ENCODE measurements at regions not wholly inside any gene's neighbourhood (a gene's known extent, or its start where the extent isn't known, plus 50 kb on each side); places are given as distances from the start of the nearest gene placed in this dataset.

DNA sequence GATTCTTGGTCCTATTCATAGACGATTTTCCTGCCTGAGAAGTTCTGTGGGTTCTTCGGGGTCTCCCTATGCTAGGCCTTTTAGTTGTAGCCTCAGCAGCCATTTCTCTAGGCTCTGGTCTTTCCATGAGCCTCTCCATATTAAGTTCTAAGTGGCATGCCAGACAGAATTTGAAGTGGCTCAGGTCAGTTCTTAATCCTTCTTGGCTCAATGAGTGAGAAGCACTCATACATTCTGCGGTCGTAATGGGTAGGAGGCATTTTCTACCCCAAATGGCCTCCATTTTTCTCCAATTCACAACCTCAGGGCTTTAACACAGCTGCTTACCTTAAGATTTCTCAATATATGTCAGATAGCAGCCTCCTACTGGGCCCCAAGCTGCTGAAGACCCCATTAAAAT lies 405.3 kb upstream of the GALNT5 start:
- DNase-seq, result no peak

DNA sequence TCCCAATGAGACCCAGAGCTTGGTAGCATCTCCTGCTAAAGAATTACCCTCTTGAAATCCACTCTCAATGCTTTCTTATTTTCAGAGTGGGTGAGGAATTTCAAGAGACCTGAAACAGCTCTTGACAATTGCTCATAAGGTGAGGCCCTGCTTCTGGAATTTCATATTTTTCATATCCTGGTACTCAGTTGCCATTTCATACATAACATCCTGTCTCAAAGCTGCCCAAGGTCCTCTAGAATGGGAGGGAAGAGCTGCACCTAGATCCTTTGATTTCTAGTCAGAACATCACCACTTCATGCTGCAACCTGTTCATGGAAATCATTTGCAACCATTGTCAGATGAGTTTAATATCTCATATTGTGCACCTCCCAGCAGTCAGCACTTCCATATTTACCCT lies 404.8 kb upstream of the GALNT5 start:
- no peak for DNase-seq

DNA sequence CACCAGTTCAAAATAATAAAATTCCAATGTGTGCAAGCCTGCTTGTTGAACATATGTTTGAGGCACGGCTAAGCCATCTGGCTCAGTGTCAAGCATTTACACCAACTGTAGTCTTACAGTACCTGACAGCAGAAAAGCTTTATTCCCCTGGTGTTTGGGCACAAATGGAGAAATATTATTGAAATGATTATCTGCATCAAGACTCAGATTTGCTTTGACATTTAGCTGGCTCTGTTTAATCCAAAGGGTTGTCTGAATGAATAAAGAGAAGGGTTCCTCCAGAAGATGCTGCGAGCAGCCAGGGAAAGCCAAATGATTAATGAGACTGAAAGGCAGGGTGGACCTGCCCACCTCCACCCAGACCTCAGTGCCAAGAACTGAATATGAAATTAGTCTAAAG lies 393.2 kb upstream of the GALNT5 start:
- DNase-seq, result peak; percentile 13

DNA sequence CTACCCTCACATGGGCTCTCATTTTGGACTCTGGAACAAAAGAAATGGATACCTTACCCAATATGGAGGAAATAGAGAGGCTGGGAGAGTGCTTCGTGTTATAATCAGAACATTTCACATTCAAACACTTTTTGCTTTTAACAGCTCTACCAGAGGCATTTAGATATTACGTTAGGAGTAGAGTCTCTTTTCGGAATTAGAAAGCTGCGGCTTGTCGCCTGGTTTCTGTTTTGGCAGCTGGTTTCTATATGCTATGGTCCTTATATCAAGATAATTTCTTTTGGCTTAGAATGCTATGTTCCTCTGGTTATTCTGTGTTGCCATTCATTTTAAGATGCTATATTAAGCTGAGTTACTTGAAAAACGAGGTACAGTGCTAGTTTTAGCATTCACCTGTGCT lies 392.8 kb upstream of the GALNT5 start:
- no peak for DNase-seq

DNA sequence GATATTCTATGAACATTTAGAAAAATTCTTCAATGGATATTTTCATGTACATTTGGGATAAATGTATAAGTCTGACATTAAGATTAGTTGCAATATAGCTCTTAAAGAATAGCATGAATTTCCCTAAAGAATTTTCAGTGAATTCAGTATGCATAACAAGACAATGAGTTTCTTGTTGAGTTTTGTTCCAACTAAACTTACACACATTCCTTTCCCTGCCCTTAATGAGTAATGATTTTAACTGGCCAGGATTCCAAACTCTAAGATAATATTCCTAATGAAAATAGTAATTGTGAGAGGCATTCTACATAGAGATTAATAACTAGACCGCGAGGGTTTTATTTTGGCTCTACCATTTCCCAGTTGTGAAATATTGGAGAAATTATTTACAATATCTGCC lies 390.3 kb upstream of the GALNT5 start:
- no peak for DNase-seq

DNA sequence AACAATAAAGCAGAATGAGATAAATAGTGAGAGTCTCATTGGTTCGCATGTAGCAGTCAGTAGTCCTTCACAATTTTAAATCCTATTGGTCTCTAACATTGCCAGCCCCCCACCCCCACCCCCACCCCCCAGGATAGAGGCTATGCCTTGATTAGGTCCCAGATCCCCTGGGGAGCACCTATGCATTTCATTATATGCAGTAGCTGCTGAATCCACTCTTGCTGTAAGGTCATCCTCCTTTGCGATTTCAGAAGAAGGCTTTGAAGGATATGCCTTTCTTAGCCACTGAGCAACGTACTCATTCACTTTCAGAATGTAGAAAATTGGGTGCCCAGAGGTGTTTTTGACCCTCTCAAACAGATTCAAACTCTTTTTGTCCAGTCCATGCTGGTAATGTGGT lies 382.8 kb upstream of the GALNT5 start:
- no peak for DNase-seq

DNA sequence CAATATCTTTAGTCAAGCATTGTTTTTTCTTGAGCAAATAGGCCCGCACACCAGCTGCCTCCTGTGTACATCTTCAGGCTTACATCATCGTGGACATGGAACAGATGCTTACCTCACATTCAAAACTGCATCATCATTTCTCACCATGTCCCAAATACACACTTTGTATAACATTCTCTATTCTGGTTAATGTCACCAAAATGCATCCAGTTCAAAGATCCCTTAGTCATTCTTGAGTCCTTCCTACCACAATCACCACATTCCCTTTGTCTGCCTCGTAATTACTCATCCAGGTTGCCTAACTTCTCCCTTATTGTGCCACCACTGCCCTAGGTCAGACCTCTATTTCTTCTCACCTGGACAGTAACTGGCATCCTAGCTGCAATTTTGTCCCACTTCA lies 373.7 kb upstream of the GALNT5 start:
- DNase-seq, result no peak

DNA sequence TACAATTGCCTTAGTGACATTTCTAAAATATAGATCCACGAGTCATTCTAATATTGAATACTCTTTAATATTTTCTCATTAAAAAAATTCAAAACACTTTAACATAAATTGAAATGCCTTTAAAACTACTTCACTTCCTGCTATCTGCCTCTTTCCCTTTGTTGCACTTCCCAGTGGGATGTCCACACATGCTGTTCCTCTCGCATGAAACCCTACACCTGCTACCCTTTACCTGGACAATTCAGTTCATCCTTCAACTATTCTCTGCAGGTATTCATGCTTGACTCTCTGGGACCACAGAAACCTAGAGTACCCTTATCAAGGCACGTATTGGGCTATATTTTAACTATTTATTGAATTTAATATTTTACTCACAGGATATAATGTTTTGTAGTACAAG lies 373.3 kb upstream of the GALNT5 start:
- peak; percentile 15 for DNase-seq

DNA sequence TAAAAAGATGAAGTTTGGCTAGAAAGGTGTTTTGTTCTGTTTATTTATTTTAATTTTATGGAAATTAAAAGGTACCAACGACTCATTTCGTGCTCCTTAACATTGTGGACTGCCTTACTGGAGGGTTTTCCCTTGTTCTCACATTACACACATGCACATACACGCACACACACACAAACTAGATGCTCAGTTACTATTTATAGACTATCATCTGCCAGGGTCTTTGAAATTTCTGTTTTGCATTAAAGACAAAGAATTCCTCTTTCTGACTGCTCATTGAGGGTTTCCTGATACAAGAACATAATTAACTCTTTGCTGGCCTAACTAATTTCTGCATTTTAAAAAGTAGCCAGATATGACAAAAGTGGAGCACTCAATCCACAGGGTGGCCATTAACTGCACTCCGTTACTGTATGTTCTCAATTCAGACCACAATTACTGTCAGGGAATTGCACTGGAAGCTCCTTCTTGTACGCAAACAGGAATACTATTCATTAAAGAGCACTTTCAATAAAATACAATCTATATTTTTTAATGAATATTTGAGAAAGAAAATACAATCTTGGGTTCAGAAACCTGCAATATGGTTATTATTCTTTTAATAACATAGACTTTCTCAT lies 366.9 kb upstream of the GALNT5 start:
- DNase-seq, result no peak

DNA sequence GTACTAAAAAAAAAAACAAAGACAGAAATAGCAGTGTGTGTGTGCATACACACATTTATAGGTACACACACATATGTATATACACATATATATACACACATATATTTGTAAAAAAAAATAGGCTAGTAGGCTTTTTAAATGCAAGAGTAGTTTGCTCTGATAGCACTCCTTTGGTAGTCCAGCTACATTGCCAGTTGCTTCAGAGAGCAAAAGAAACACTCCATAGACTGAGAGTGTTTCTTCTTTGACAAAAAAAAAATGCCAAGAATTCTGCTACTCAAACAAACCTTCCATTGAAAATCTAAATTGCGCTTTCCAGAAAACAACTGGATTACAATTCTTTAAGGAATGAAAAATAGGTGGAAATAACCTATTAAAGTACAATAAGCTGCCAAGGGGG lies 365.9 kb upstream of the GALNT5 start:
- DNase-seq, result no peak

DNA sequence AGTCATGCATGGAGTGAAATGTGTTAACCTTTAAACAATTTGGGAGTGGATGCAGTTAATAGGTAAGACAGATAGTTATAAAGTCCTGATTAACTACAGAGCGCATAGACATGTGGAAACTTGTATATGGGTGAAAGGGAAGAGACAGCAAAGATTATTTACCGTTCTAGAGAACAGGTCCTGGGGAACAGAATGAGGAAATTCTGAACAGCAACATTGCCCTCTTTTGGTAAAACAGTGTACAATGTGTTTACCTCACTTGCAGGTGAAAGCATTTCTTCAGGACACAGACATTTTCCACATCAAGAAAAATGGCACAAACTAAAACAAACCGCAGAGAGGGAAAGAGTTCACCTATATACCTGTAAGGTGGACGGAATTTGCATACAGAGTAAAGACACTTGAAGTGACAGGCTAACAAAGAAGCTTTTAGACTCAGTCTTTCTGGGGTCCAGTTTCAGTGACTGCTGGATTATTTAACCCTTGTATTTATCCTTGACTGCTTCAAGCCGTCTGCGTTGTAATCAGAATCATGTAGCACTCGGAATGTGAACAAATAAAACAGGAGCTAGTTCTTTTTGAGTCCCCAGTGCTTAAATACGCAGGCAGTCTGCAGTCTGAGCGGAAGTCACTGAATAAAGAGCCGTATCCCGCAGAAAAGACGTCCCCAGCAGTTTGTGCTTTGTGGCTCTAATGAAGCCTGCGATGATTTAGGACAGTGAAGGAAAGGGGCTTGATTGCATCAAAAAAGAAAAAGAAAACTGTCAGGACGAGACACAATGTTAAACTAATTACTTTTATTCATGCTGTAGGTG lies 364.8 kb upstream of the GALNT5 start:
- DNase-seq, result peak; percentile 87

DNA sequence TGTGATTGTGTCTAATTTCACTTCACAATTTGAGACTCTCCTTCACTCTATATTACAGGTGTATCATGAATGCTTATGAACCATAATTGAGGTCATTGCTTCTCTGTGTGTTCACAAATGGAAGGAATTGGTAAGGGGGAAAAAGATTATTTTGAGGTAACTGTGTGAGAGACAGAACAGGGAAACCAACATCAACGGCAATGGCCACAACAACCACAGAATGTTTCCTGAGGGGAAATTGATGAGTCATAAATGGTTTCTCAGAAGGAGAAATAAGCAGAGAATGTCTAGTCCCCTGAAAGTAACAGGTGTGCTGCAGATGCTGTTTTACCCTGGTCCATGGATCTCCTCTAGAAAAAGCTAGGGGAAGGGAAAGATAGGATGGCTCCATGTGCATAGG lies 361.2 kb upstream of the GALNT5 start:
- DNase-seq, result no peak

DNA sequence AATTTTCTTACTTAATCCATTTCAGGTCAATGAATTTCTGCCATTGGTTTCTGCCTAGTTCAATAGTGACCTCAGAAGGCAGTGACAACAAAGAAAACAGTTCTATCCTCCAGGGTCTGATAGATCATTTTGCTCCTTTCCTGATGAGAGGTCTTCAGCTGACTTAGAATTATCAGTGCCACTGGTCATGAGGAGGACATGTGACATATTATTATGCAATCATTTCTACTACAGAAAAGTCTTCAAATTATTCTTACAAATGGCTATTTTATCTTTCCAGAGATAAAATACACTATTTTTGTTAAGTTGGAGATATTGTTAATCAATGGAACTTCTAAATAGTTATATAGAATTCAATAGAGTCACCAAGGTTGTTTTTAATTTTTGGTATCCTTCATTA lies 360.0 kb upstream of the GALNT5 start:
- DNase-seq, result no peak

DNA sequence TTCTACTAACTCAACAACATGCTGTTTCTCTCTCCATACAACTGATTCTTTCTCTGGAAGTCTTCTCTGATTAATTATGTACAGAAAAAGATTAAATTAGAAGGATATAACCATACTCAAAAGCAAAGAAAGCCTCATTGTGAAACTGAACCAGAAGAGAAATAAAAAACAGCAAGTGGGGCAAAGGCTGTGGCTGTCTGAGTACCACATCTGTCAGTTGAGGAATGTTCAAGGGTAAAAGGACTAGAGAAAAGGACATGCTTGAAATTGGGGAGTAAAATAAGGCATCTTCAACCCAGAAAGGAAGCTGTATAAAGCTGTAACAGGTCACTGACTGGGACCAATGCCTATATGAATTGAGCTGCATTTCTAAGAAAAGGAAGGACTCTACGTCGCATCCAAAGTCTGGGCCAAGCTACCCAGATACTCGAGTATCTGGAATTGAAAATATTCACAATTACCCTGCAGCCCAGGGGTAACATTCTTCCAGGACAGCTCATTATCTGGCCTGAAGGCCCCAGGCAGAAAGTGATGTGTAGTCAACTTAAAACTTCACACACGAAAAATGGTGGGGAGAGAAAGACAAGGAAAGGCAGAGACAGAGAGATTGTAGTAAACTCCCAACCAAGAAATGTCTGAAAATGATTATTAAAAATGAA lies 356.0 kb upstream of the GALNT5 start:
- no peak for DNase-seq

DNA sequence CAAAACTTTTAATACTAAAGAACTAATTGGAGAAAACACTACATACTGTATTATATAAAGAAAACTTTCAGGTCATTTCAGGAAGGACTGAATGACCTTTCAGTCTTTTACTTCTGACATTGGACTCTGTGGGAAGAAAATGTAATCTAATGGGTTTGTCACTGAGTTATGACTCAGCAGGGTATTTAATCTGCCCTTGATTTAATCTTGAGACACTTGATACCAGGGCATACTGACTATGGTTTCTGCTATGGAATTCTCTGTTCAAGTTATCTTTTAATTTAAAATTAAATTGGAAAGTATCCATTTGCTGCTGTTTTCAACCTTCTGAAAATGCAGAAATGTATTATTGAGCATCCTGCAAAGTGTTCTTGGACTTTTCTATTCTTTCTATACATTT lies 354.2 kb upstream of the GALNT5 start:
- no peak for DNase-seq

DNA sequence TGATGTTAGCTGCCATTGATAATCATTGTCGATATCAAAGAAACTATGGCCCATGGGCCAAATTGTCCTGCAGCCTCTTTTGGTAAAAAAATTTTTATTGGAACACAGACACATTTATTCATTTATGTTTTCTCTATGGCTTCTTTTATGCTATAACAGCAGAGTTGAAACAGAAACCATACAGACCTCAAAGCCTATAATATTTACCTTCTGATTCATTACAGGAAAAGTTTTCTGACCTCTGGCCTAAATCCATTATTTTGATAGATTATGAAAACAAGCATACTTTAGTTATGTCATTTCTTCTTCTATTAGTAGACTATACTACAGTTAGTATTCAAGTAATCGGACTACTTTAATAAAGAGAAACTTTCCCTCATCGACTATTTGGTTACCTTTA lies 349.7 kb upstream of the GALNT5 start:
- DNase-seq, result no peak

DNA sequence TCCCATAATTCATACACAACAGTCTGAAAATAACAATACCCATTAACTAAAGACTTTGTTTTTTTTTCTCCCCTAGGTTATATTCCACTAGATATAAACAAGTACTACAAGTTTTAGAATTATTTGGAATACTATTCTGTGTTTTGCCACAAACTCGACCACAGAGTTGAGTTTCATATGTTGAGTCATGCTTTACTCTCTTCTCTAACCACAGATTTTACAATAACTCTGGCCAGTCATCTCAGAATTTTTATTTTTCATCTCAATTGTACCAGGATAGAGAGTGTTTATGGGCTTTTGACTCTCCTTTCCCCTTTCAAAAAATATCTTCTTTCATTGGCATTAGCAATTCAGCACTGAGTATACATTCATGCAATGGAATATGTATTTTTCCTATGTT lies 348.7 kb upstream of the GALNT5 start:
- no peak for DNase-seq

DNA sequence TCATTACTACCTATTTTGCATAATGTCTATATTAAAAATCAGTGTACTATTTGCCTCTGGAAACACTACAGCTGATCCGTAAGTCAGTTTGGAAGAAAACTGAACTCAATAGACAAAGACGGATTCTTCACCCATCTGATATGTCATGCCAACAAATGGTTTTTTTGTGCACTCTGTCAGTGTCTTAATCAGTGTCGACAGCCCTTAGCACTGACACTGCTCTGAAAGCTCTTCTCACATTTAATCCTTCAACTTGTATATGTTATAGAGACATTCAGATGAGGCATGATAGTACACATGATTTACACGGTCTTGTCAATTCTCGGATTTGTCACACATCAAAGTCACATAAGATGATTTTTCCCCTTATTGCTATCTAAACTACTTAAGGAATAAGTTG lies 347.5 kb upstream of the GALNT5 start:
- no peak for DNase-seq

DNA sequence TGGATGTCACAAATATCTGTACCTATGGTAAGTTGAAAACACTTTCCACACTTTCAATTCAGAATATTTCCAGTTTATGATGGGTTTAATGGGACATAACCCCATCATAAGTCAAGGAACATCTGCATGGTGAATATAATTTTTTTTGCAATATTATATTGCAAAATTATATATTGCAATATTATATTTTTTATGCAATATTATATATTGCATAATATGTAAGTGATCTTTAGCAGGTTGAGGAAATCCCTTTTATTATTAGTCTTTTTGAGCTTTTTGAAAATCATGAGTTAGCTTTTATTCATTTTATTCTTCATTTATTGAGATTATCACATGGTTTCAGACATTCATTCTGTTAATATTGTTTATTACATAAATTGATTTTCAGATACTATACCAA lies 342.2 kb upstream of the GALNT5 start:
- DNase-seq, result no peak

DNA sequence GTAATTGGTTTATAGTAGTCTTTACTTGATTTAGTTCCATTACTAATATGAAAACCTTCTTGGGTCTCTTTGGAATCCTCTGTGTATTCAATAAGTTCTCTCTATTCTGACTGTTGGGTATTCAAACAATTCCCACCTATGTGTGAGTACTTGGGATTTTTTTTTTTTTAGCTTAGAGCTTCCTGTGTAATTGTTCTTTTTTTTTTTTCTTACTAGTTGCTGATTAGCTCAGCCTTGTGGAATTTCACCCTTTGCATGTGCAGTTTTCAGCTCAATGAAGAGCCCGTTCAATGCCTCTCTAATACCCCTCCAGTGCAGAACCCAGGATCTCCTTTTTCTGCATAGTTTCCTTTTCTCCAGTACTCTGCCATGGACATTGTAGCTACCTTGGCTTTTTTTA lies 339.1 kb upstream of the GALNT5 start:
- no peak for DNase-seq

DNA sequence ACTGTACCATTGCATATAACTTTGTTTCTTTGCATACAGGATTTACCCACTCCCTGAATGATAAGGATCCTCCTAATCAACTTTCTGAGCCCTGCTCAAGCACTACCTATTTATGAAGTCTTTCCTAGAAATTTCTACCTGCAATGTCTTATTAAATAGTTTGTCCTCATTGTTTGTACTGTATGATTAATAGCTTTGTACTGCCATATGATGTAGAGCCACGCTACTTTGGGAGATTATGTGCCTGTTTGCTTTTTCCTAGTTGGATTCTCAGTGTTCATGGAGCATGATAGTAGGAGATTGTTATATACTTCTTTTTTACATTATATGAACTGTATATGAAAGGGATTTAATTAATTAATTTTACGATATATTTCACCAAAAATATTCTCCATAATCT lies 327.1 kb upstream of the GALNT5 start:
- DNase-seq, result no peak

DNA sequence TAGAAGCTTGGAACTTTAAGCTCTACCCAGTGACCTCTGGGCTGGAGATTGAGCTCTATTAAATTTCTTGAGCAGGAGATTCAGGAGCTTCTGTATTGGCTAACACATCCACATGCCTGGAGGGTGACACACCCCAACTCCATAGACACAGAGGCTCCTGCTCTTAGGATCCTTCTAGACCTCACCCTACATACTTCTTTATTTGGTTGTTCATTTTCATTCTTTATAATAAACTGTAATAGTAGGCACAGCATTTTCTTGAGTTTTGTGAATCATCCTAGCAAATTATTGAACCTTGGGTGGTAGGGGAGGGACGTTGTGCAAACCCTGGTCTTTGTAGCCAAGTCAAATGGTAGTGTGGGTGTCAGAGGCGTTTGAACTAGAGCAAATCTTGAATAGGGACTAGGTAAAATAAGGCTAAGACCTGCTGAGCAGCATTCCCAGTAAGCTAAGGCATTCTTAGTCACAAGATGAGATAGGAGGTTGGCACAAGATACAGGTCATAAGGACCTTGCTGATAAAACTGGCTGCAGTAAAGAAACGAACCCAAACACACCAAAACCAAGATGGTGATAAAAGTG lies 323.8 kb upstream of the GALNT5 start:
- DNase-seq, result no peak

DNA sequence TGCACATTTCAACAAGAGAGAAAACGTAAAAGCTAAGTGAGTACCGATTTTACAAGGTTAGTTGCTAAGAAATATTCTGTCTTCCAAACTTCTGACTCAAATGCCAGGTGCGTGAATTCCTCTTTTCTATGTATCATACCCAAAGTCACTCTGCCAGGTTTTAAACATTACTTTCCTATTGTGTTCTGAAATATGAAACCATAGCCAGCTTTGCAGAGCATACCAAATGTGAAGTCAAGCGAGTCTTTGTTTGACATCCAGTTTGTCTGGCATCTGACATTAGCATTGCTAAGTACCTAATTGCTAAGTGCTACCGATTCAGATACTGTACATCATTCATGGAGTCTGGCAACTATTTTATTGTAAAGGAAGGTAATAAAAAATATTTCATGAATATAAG lies 321.9 kb upstream of the GALNT5 start:
- DNase-seq, result peak; percentile 82

DNA sequence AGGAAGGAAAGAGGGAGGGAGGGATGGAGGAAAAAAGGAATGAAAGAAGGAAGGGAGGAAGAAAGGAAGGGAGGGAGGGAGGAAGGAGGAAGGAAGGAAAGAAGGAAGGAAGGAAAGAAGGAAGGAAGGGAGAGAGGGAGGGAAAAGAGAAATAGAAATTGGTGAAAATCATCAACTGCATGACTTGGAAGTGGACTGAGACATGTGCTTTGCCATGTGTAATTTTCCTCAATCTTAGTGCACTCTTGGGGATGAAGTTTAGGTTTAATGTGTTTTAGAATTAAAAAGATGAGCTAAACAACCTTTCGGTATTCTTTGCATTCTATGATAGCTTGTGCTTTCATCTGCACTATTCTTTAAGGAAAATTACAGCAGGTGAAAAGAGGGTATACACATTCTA lies 320.1 kb upstream of the GALNT5 start:
- no peak for DNase-seq
